HepG2 (cell line): ENCODE measurements at regions not wholly inside any gene's neighbourhood (a gene's known extent, or its start where the extent isn't known, plus 50 kb on each side); places are given as distances from the start of the nearest gene placed in this dataset.

Experiments
- ATAC-seq: fragments of 200-7000 bp; cut with Tn5 transposase; 3 replicates; pipeline ENCODE4 v1.9.1; 2020; ENCODE audit warnings: mild to moderate bottlenecking, moderate library complexity
- BruUV-seq: library from RNA; stranded (reverse); fragments of 400-500 nt; replicated peaks from 2 replicates; lab custom pipeline; 2021; lab: Mats Ljungman, UMichigan
- CTCF ChIA-PET: fragments of 300-600 bp; formaldehyde crosslinking; extraction: SDS; loops from one replicate; lab custom pipeline; 2021; ENCODE audit warnings: low total read pairs, inconsistent platforms, low intra/inter-chr PET ratio; lab: Yijun Ruan, JAX
- POLR2A ChIA-PET: fragments of 350-600 bp; sonication (Branson Sonifier 250); formaldehyde crosslinking; loops from one replicate; lab custom pipeline; 2020; ENCODE audit warnings: antibody characterized with exemption, inconsistent platforms; lab: Yijun Ruan, JAX
- DNase-seq: peaks from one replicate; pipeline ENCODE4 v3.0.0-alpha.2; 2015; ENCODE audit warnings: low spot score
- FAIRE-seq: peaks from 3 replicates; lab custom pipeline; 2011; peaks lifted over from hg19 to GRCh38; lab: Jason Lieb, UNC
- H2AFZ ChIP-seq: one replicate; pipeline ENCODE4 v1.6.1; 2011; ENCODE audit warnings: low read length, inconsistent platforms
- H3K27ac ChIP-seq: fragments of 300-600 bp; 3 replicates; pipeline ENCODE4 v1.8.0; 2011; ENCODE audit warnings: mixed run types, mild to moderate bottlenecking, mixed read lengths, low read length, inconsistent platforms; ENCODE audit not compliant: insufficient read depth; ENCODE audit errors: extremely low read length
- H3K27me3 ChIP-seq, 2 experiments: fragments of 200-600 bp in 1 of 2; 2 replicates in 1 of 2; 3 replicates in 1 of 2; pipeline versions ENCODE4 v1.6.0 to v1.8.0; 2011; ENCODE audit warnings: low read length in 2 of 2, mild to moderate bottlenecking in 2 of 2, moderate library complexity in 2 of 2, inconsistent platforms in 1 of 2; ENCODE audit not compliant: insufficient read depth in 2 of 2, control insufficient read depth in 1 of 2
- H3K36me3 ChIP-seq, 2 experiments: fragments of 200-600 bp in 1 of 2; replicated peaks in 1 of 2; 2 replicates in 1 of 2; 3 replicates in 1 of 2; pipeline versions ENCODE4 v1.5.1 to v1.8.0; 2011; ENCODE audit warnings: low read length in 2 of 2, inconsistent platforms in 1 of 2; ENCODE audit not compliant: insufficient read depth in 2 of 2, control insufficient read depth in 1 of 2
- H3K4me1 ChIP-seq: 2 replicates; pipeline ENCODE4 v1.5.1; 2012; ENCODE audit warnings: low read length, inconsistent platforms; ENCODE audit not compliant: insufficient read depth
- H3K4me2 ChIP-seq: 2 replicates; pipeline ENCODE4 v1.6.0; 2011; ENCODE audit warnings: low read depth, low read length, inconsistent platforms
- H3K4me3 ChIP-seq, 3 experiments: fragments of 200-600 bp in 1 of 3; sonication (generic), shearing (Covaris generic) in 1 of 3; replicated peaks in 1 of 3; 2 replicates each; pipeline ENCODE4 v1.5.1; 2011 to 2016; ENCODE audit warnings: low read length in 3 of 3, inconsistent platforms in 2 of 3, low read depth in 2 of 3, mild to moderate bottlenecking in 2 of 3, control low read depth in 1 of 3, mixed read lengths in 1 of 3; ENCODE audit not compliant: insufficient read depth in 1 of 3
- H3K79me2 ChIP-seq: one replicate; pipeline ENCODE4 v1.6.1; 2011; ENCODE audit warnings: low read length, inconsistent platforms; ENCODE audit not compliant: insufficient read depth
- H3K9ac ChIP-seq: 2 replicates; pipeline ENCODE4 v1.6.0; 2011; ENCODE audit warnings: mild to moderate bottlenecking, low read depth, low read length, inconsistent platforms; ENCODE audit not compliant: insufficient read depth
- H3K9me3 ChIP-seq: 2 replicates; pipeline ENCODE4 v1.5.1; 2012; ENCODE audit warnings: mild to moderate bottlenecking, low read length
- H4K20me1 ChIP-seq: 2 replicates; pipeline ENCODE4 v1.6.0; 2011; ENCODE audit warnings: inconsistent platforms, mild to moderate bottlenecking, low read length, moderate library complexity; ENCODE audit not compliant: insufficient read depth
- AHR ChIP-seq: IDR thresholded peaks from 2 replicates; pipeline ENCODE4 v1.6.1; 2018; ENCODE audit warnings: missing genetic modification reagents, missing compliant biosample characterization
- CBX5 ChIP-seq: sonication (generic); formaldehyde crosslinking; IDR thresholded peaks from 2 replicates; pipeline ENCODE4 v1.4.0; 2020; ENCODE audit warnings: missing genetic modification reagents, borderline replicate concordance
- FOSL2 ChIP-seq: sonication (generic); formaldehyde crosslinking; IDR thresholded peaks from 2 replicates; pipeline ENCODE4 v1.4.0; 2020; ENCODE audit warnings: missing genetic modification reagents
- GLI4 ChIP-seq: sonication (generic); formaldehyde crosslinking; IDR thresholded peaks from 2 replicates; pipeline ENCODE4 v1.5.1; 2020; ENCODE audit warnings: missing genetic modification reagents, mild to moderate bottlenecking, moderate library complexity, borderline replicate concordance
- KAT7 ChIP-seq: IDR thresholded peaks from 2 replicates; pipeline ENCODE4 v1.6.1; 2018; ENCODE audit warnings: borderline replicate concordance, missing compliant biosample characterization
- KDM1A ChIP-seq: IDR thresholded peaks from 2 replicates; pipeline ENCODE4 v1.6.1; 2016; ENCODE audit warnings: missing compliant biosample characterization
- LBX2 ChIP-seq: sonication (generic); formaldehyde crosslinking; IDR thresholded peaks from 2 replicates; pipeline ENCODE4 v1.5.0; 2020; ENCODE audit warnings: missing genetic modification reagents, mild to moderate bottlenecking, borderline replicate concordance
- NCOR1 ChIP-seq: fragments of 200-600 bp; sonication (generic); IDR thresholded peaks from 2 replicates; pipeline ENCODE4 v1.7.0; 2017; ENCODE audit warnings: antibody characterized with exemption, low read length, borderline replicate concordance
- NFE2L1 ChIP-seq: sonication (generic); formaldehyde crosslinking; IDR thresholded peaks from 2 replicates; pipeline ENCODE4 v1.4.0; 2020; ENCODE audit warnings: missing genetic modification reagents, mild to moderate bottlenecking, borderline replicate concordance
- NFE2L2 ChIP-seq: fragments of 150-350 bp; IDR thresholded peaks from 2 replicates; pipeline ENCODE4 v1.6.1; 2014; ENCODE audit warnings: low read length
- NRL ChIP-seq: sonication (generic); formaldehyde crosslinking; IDR thresholded peaks from 2 replicates; pipeline ENCODE4 v1.5.0; 2020; ENCODE audit warnings: missing genetic modification reagents, mild to moderate bottlenecking, moderate library complexity, borderline replicate concordance
- RFX3 ChIP-seq: IDR thresholded peaks from 2 replicates; pipeline ENCODE4 v1.6.1; 2016; ENCODE audit warnings: missing biosample characterization, missing genetic modification reagents
- RFXAP ChIP-seq: sonication (generic); formaldehyde crosslinking; IDR thresholded peaks from 2 replicates; pipeline ENCODE4 v1.4.0; 2020; ENCODE audit warnings: missing genetic modification reagents, borderline replicate concordance
- SIN3A ChIP-seq: IDR thresholded peaks from 2 replicates; pipeline ENCODE4 v1.6.1; 2011; ENCODE audit warnings: low read depth, mild to moderate bottlenecking, control low read depth, low read length, borderline replicate concordance
- ZKSCAN1 ChIP-seq: fragments of 150-350 bp; IDR thresholded peaks from 2 replicates; pipeline ENCODE4 v1.6.1; 2014; ENCODE audit warnings: low read length
- ZNF292 ChIP-seq: sonication (generic); formaldehyde crosslinking; IDR thresholded peaks from 2 replicates; pipeline ENCODE4 v1.8.1; 2022; ENCODE audit warnings: mild to moderate bottlenecking, low read depth, missing genetic modification reagents, borderline replicate concordance
- ZNF704 ChIP-seq: sonication (generic); formaldehyde crosslinking; IDR thresholded peaks from 2 replicates; pipeline ENCODE4 v1.8.1; 2023; ENCODE audit warnings: mild to moderate bottlenecking, inconsistent platforms, moderate library complexity, missing genetic modification reagents, borderline replicate concordance
- ZNF784 ChIP-seq: sonication (generic); formaldehyde crosslinking; IDR thresholded peaks from 2 replicates; pipeline ENCODE4 v1.5.1; 2020; ENCODE audit warnings: missing genetic modification reagents, mild to moderate bottlenecking, borderline replicate concordance
- WGBS: methylation state at CpG from one replicate; pipeline ENCODE4 v1.1.6; 2017; ENCODE audit warnings: low lambda C conversion rate; 5-methylcytosine and 5-hydroxymethylcytosine counted together
- in situ Hi-C: cut with HindIII; loops from 2 replicates; pipeline ENCODE4 v1.10.0; 2017; ENCODE audit warnings: low pct_unique_long_range_greater_than_20kb; ENCODE audit not compliant: extremely low pct_ligation_motif_present
- intact Hi-C: fragments of 100-400 bp; cut with micrococcal nuclease; formaldehyde crosslinking; loops from one replicate; pipeline ENCODE4 v1.10.0; 2022; ENCODE audit not compliant: unreplicated experiment

GRCh38 chr5:97408331-97408730 lies 225.3 kb upstream of the RIOK2 start (continued):
- TF ChIP-seq GLI4 (CRISPR knock-in tag) (no peak), NFE2L1 (no peak), ZKSCAN1 (no peak), RFX3 (CRISPR knock-in tag) (no peak)

- no peak for DNase-seq
- Histone ChIP-seq H3K9ac (no peak overlapping the region), H3K9me3 (no peaks in the 10 kb centered on the region), H3K79me2 (no peaks in the 10 kb centered on the region), H3K4me2 (no peak overlapping the region)
- CTCF ChIA-PET, result no interaction called here
- intact Hi-C loops, result no loop called here
- in situ Hi-C loops, result no loop called here
- TF ChIP-seq CBX5 (CRISPR knock-in tag) (no peak), KAT7 (CRISPR knock-in tag) (no peak), RFXAP (no peak), KDM1A (CRISPR knock-in tag) (no peak), ZNF292 (no peak), ZNF784 (CRISPR knock-in tag) (no peak), AHR (CRISPR knock-in tag) (no peak), LBX2 (CRISPR knock-in tag) (no peak), FOSL2 (no peak), NFE2L2 (no peak), NCOR1 (no peak), SIN3A (no peak), ZNF704 (no peak), NRL (CRISPR knock-in tag) (no peak)
- TF ChIP-seq, all 625 proteins: peak for 0
- WGBS, result 8% methylated on average over 2 of the region's 2 CpGs
- Histone ChIP-seq H4K20me1 (no peaks in the 10 kb centered on the region), H3K36me3 (no peaks in the 10 kb centered on the region), H3K4me3 (no peak overlapping the region), H3K27ac (no peak overlapping the region), H3K4me1 (no peaks in the 10 kb centered on the region), H2AFZ (no peak overlapping the region), H3K27me3 (no peaks in the 10 kb centered on the region)
- FAIRE-seq (no peak), ATAC-seq (no peak)
- POLR2A ChIA-PET, result no interaction called here
- BruUV-seq, result no TSS peak
Observed at GRCh38 chr5:97412959-97413358, 229.9 kb upstream of the RIOK2 start.
